ENCODE measurements at regions not wholly inside any gene's neighbourhood (a gene's known extent, or its start where the extent isn't known, plus 50 kb on each side); places are given as distances from the start of the nearest gene placed in this dataset.

DNA sequence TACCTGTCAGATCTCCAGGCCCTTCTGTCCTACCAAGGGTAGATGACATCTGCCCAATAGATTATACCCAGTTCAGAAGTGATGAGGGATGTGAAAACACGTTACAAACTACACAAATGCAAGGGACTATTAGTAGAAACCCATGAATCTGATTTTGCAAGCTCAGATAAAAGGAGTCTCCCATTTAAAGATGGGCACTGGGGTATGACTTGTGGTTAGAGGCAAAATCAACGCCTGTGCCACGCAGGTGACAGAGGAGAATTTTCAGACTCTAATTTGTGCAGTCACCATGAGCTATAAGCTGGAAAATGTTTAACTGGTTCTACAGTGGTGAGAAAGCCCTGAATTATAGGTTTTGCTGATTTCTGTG lies 184.4 kb upstream of the LPP start:
- no peak for DNase-seq
- 92 to 96% (median 93%) methylated on average over 3 of the region's 3 CpGs for whole genome bisulfite sequencing, 3 donors
- TF ChIP-seq, protein P1, sequence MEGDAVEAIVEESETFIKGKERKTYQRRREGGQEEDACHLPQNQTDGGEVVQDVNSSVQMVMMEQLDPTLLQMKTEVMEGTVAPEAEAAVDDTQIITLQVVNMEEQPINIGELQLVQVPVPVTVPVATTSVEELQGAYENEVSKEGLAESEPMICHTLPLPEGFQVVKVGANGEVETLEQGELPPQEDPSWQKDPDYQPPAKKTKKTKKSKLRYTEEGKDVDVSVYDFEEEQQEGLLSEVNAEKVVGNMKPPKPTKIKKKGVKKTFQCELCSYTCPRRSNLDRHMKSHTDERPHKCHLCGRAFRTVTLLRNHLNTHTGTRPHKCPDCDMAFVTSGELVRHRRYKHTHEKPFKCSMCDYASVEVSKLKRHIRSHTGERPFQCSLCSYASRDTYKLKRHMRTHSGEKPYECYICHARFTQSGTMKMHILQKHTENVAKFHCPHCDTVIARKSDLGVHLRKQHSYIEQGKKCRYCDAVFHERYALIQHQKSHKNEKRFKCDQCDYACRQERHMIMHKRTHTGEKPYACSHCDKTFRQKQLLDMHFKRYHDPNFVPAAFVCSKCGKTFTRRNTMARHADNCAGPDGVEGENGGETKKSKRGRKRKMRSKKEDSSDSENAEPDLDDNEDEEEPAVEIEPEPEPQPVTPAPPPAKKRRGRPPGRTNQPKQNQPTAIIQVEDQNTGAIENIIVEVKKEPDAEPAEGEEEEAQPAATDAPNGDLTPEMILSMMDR (IDR thresholded peaks at IDR 0.05), result no peak
- TF ChIP-seq EP300 (IDR thresholded peaks at IDR 0.05), result no peak
- no peak for TF ChIP-seq POLR2A (IDR thresholded peaks at IDR 0.05)
- H3K36me3 ChIP-seq, result no peaks in the 10 kb centered on the region
- intact Hi-C loops (cut with DNase I), result no loop called here
- no peaks in the 10 kb centered on the region for H3K4me1 ChIP-seq (ENCODE audit: insufficient read depth)
- no peaks in the 10 kb centered on the region for H3K27me3 ChIP-seq
- no peak overlapping the region for H3K27ac ChIP-seq
- no peak overlapping the region for H3K4me3 ChIP-seq
- H3K9me3 ChIP-seq, result no peaks in the 10 kb centered on the region

DNA sequence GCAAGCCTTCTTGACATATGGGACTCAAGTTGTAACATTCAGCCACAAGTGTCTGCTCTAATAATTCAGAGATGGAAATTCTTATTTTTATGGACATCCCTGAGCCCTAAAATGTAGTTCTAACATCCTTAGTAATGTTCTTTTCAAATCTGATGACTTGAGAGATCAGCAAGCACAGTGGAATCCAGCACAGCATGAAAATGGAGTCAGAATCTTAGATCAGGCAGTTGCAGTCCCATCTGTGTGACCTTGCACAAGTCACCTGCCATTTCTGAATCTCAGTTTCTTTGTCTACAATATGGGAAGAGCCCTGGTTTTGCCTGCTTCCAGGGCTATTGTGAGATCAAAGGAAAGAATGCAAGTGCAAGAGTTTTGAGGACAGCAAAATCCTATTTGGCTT lies 183.9 kb upstream of the LPP start:
- intact Hi-C loops (cut with DNase I), result no loop called here
- H3K36me3 ChIP-seq, result no peaks in the 10 kb centered on the region
- no peak overlapping the region for H3K4me3 ChIP-seq
- no peaks in the 10 kb centered on the region for H3K9me3 ChIP-seq
- H3K27ac ChIP-seq, result no peak overlapping the region
- H3K4me1 ChIP-seq (ENCODE audit: insufficient read depth), result no peaks in the 10 kb centered on the region
- TF ChIP-seq, protein P1 (IDR thresholded peaks at IDR 0.05), result no peak
- TF ChIP-seq EP300 (IDR thresholded peaks at IDR 0.05) (no peak), POLR2A (IDR thresholded peaks at IDR 0.05) (no peak)
- DNase-seq, result no peak
- no peaks in the 10 kb centered on the region for H3K27me3 ChIP-seq

DNA sequence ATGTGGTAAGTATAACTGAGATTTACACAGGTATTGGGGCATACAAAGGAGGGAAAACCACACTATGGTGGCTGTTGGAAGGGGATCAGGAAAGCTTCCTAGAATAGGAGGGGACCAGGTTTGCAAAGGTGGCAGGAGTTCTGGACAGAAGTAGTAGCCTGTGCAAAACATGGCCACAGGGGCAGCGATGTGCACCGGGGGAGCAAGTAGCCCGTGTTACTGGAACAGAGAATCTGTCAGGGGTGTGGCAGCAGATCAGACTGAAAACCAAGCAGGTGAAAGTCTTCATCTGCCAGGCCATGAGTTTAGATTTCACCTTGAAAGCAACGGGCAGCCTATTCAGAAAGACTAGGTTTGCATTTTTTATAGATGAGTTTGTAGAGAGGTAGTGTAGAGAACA lies 182.3 kb upstream of the LPP start:
- Histone ChIP-seq H3K36me3 (no peaks in the 10 kb centered on the region), H3K4me3 (no peak overlapping the region), H3K27me3 (no peaks in the 10 kb centered on the region), H3K27ac (no peak overlapping the region), H3K4me1 (ENCODE audit: insufficient read depth) (no peaks in the 10 kb centered on the region), H3K9me3 (no peaks in the 10 kb centered on the region)
- no peak for DNase-seq
- TF ChIP-seq EP300 (IDR thresholded peaks at IDR 0.05) (no peak), POLR2A (IDR thresholded peaks at IDR 0.05) (no peak)
- TF ChIP-seq, protein P1 (IDR thresholded peaks at IDR 0.05), result no peak
- intact Hi-C loops (cut with DNase I), result no loop called here
- 66 to 70% (median 70%) methylated on average over 4 of the region's 4 CpGs for WGBS, 3 donors

DNA sequence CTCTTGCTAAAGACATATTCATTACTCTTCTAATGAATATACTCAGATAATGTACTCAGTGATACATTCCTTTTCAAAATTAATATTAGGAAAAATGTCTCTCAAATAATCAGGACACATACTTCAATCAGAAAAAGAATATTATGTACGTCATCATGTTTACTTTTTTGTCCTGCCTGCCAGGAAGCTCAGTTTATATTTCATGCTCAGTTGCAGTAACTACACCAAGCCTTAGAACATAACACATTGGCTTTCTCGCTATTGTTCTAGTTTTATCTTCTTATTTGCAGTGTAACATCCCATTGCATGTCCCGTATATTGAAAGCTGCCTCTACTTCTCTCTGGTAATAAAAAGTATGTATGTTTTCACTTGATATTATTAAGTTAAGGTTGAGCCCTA lies 181.5 kb upstream of the LPP start:
- H3K27ac ChIP-seq, result no peak overlapping the region
- H3K27me3 ChIP-seq, result no peaks in the 10 kb centered on the region
- intact Hi-C loops (cut with DNase I), result no loop called here
- H3K4me3 ChIP-seq, result no peak overlapping the region
- TF ChIP-seq, protein P1 (IDR thresholded peaks at IDR 0.05), result no peak
- no peak for TF ChIP-seq POLR2A (IDR thresholded peaks at IDR 0.05)
- TF ChIP-seq EP300 (IDR thresholded peaks at IDR 0.05), result no peak
- WGBS, 3 donors, result 75 to 93% (median 88%) methylated on average over 3 of the region's 3 CpGs
- no peaks in the 10 kb centered on the region for H3K9me3 ChIP-seq
- no peak for DNase-seq
- H3K4me1 ChIP-seq (ENCODE audit: insufficient read depth), result no peaks in the 10 kb centered on the region
- no peaks in the 10 kb centered on the region for H3K36me3 ChIP-seq
